SK-N-SH treated with all-trans-retinoic acid at 6 μM for 48 hours (cell line): ENCODE measurements at regions not wholly inside any gene's neighbourhood (a gene's known extent, or its start where the extent isn't known, plus 50 kb on each side); places are given as distances from the start of the nearest gene placed in this dataset.
A peak's percentile ranks its signal among the peaks of the same experiment; 100 is the strongest.

Experiments used
- ATAC-seq: fragments of 200-7000 bp; cut with Tn5 transposase; 3 replicates; pipeline ENCODE4 v1.9.1; 2020; ENCODE audit warnings: mild to moderate bottlenecking, moderate library complexity
- ARNTL ChIP-seq: fragments of 450-650 bp; formaldehyde crosslinking; IDR thresholded peaks from 2 replicates; pipeline ENCODE4 v1.5.0; 2020; ENCODE audit warnings: low read depth, mild to moderate bottlenecking, moderate library complexity, borderline replicate concordance
- BACH2 ChIP-seq: fragments of 250-450 bp; sonication (Bioruptor Pico); IDR thresholded peaks from 2 replicates; pipeline ENCODE4 v1.9.0; 2021; ENCODE audit warnings: mild to moderate bottlenecking, borderline replicate concordance
- CREB5 ChIP-seq: fragments of 250-450 bp; sonication (Bioruptor Pico); IDR thresholded peaks from 2 replicates; pipeline ENCODE4 v1.5.1; 2020; ENCODE audit warnings: low read depth, mild to moderate bottlenecking, moderate library complexity
- CSDC2 ChIP-seq: fragments of 250-450 bp; sonication (Bioruptor Pico); IDR thresholded peaks from 2 replicates; pipeline ENCODE4 v1.5.0; 2020; ENCODE audit warnings: mild to moderate bottlenecking, moderate library complexity
- CSRNP3 ChIP-seq: fragments of 250-450 bp; sonication (Bioruptor Pico); IDR thresholded peaks from 2 replicates; pipeline ENCODE4 v1.5.1; 2021; ENCODE audit warnings: mild to moderate bottlenecking, moderate library complexity
- ESRRG ChIP-seq: fragments of 250-450 bp; sonication (Bioruptor Pico); IDR thresholded peaks from 2 replicates; pipeline ENCODE4 v1.6.1; 2021; ENCODE audit warnings: mild to moderate bottlenecking
- GLIS3 ChIP-seq: fragments of 250-450 bp; sonication (Bioruptor Pico); IDR thresholded peaks from 2 replicates; pipeline ENCODE4 v1.5.0; 2020; ENCODE audit warnings: mild to moderate bottlenecking, moderate library complexity
- ISL1 ChIP-seq: fragments of 250-450 bp; sonication (Bioruptor Pico); IDR thresholded peaks from 2 replicates; pipeline ENCODE4 v2.1.2; 2022; ENCODE audit warnings: mild to moderate bottlenecking, moderate library complexity
- OSR1 ChIP-seq: fragments of 250-450 bp; sonication (Bioruptor Pico); IDR thresholded peaks from 2 replicates; pipeline ENCODE4 v1.8.0; 2022; ENCODE audit warnings: moderate library complexity, mild to moderate bottlenecking, inconsistent platforms
- PATZ1 ChIP-seq: fragments of 250-450 bp; sonication (Bioruptor Pico); IDR thresholded peaks from 2 replicates; pipeline ENCODE4 v1.8.0; 2020; ENCODE audit warnings: mild to moderate bottlenecking, moderate library complexity, borderline replicate concordance
- POU6F1 ChIP-seq: fragments of 250-450 bp; sonication (Bioruptor Pico); IDR thresholded peaks from 2 replicates; pipeline ENCODE4 v1.8.0; 2021; ENCODE audit warnings: low read depth, mild to moderate bottlenecking, moderate library complexity, borderline replicate concordance
- PPARA ChIP-seq: fragments of 250-450 bp; sonication (Bioruptor Pico); IDR thresholded peaks from 2 replicates; pipeline ENCODE4 v1.5.0; 2020; ENCODE audit warnings: mild to moderate bottlenecking, borderline replicate concordance
- RARB ChIP-seq: fragments of 250-450 bp; sonication (Bioruptor Pico); IDR thresholded peaks from 2 replicates; pipeline ENCODE4 v1.8.0; 2021; ENCODE audit warnings: mild to moderate bottlenecking, moderate library complexity
- SNAI2 ChIP-seq: fragments of 250-450 bp; sonication (Bioruptor Pico); IDR thresholded peaks from 2 replicates; pipeline ENCODE4 v1.5.0; 2020; ENCODE audit warnings: mild to moderate bottlenecking, moderate library complexity
- TCF4 ChIP-seq: fragments of 250-450 bp; sonication (Bioruptor Pico); IDR thresholded peaks from 2 replicates; pipeline ENCODE4 v1.8.0; 2021; ENCODE audit warnings: mild to moderate bottlenecking, moderate library complexity, borderline replicate concordance
- TOX ChIP-seq: fragments of 250-450 bp; sonication (Bioruptor Pico); IDR thresholded peaks from 2 replicates; pipeline ENCODE4 v1.8.0; 2021; ENCODE audit warnings: mild to moderate bottlenecking, moderate library complexity, borderline replicate concordance
- TSHZ2 ChIP-seq: fragments of 250-450 bp; sonication (Bioruptor Pico); IDR thresholded peaks from 2 replicates; pipeline ENCODE4 v1.5.0; 2020; ENCODE audit warnings: mild to moderate bottlenecking, moderate library complexity
- ZC3H10 ChIP-seq: fragments of 250-450 bp; sonication (Bioruptor Pico); IDR thresholded peaks from 2 replicates; pipeline ENCODE4 v1.5.1; 2021; ENCODE audit warnings: mild to moderate bottlenecking, moderate library complexity
- ZFP3 ChIP-seq: fragments of 250-450 bp; sonication (Bioruptor Pico); IDR thresholded peaks from 2 replicates; pipeline ENCODE4 v1.5.0; 2020; ENCODE audit warnings: mild to moderate bottlenecking, moderate library complexity
- ZFP30 ChIP-seq: fragments of 450-650 bp; formaldehyde crosslinking; IDR thresholded peaks from 2 replicates; pipeline ENCODE4 v1.5.0; 2022; ENCODE audit warnings: mild to moderate bottlenecking, moderate library complexity
- ZNF565 ChIP-seq: fragments of 450-650 bp; formaldehyde crosslinking; conservative IDR thresholded peaks from 2 replicates; pipeline ENCODE4 v1.5.0; 2020; ENCODE audit warnings: low read depth, mild to moderate bottlenecking, moderate library complexity
- ZNF70 ChIP-seq: fragments of 450-650 bp; formaldehyde crosslinking; IDR thresholded peaks from 2 replicates; pipeline ENCODE4 v1.5.0; 2020; ENCODE audit warnings: mild to moderate bottlenecking, moderate library complexity
- ZNF8 ChIP-seq: fragments of 450-650 bp; formaldehyde crosslinking; IDR thresholded peaks from 2 replicates; pipeline ENCODE4 v1.5.0; 2020; ENCODE audit warnings: mild to moderate bottlenecking, moderate library complexity

- ATAC-seq, result peak; percentile 89
- no peak for TF ChIP-seq GLIS3
- TF ChIP-seq ZNF565, result no peak
- peak; percentile 94 for TF ChIP-seq ISL1 (CRISPR knock-in tag)
- no peak for TF ChIP-seq TSHZ2
- TF ChIP-seq ARNTL (CRISPR knock-in tag), result no peak
- TF ChIP-seq ZNF70, result no peak
- TF ChIP-seq ZFP30, result no peak
- no peak for TF ChIP-seq PATZ1 (CRISPR knock-in tag)
- no peak for TF ChIP-seq ESRRG
- TF ChIP-seq CREB5 (CRISPR knock-in tag), result no peak
- TF ChIP-seq CSRNP3 (CRISPR knock-in tag), result no peak
- peak; percentile 85 for TF ChIP-seq ZC3H10 (CRISPR knock-in tag)
- 0 out of 2 replicates have a peak, but pooled peaks have one; percentile 58 for TF ChIP-seq OSR1 (CRISPR knock-in tag)
- no peak for TF ChIP-seq CSDC2 (CRISPR knock-in tag)
- peak; percentile 89; the same call in 1 of the 2 replicates for TF ChIP-seq POU6F1 (CRISPR knock-in tag)
- no peak for TF ChIP-seq BACH2 (CRISPR knock-in tag)
- 0 out of 2 replicates have a peak, but pooled peaks have one; percentile 76 for TF ChIP-seq ZFP3 (CRISPR knock-in tag)
- peak; percentile 78; the same call in 1 of the 2 replicates for TF ChIP-seq SNAI2 (CRISPR knock-in tag)
- no peak for TF ChIP-seq ZNF8 (CRISPR knock-in tag)
- 0 out of 2 replicates have a peak, but pooled peaks have one; percentile 52 for TF ChIP-seq TCF4 (CRISPR knock-in tag)
- no peak for TF ChIP-seq PPARA (CRISPR knock-in tag)
- TF ChIP-seq RARB (CRISPR knock-in tag), result no peak
- peak; percentile 82; the same call in 1 of the 2 replicates for TF ChIP-seq TOX (CRISPR knock-in tag)
These were observed 300.5 kb downstream of the SPRY2 start for GRCh38 chr13:80040196-80040980.

- no peak for TF ChIP-seq SNAI2 (CRISPR knock-in tag)
- no peak for TF ChIP-seq TCF4 (CRISPR knock-in tag)
- TF ChIP-seq TSHZ2, result no peak
- no peak for TF ChIP-seq POU6F1 (CRISPR knock-in tag)
- TF ChIP-seq PPARA (CRISPR knock-in tag), result no peak
- TF ChIP-seq ZC3H10 (CRISPR knock-in tag), result no peak
- no peak for ATAC-seq
These were observed 301.9 kb downstream of the SPRY2 start for GRCh38 chr13:80039000-80039399.
